Activated CD4-positive, alpha-beta memory T cell treated with anti-CD3 and anti-CD28 coated beads for 36 hours (primary cell): ENCODE measurements at regions not wholly inside any gene's neighbourhood (a gene's known extent, or its start where the extent isn't known, plus 50 kb on each side); places are given as distances from the start of the nearest gene placed in this dataset.

Source experiments
- CTCF ChIA-PET: fragments of 350-600 bp; sonication (Branson Sonifier 250); formaldehyde crosslinking; loops from one replicate; lab custom pipeline; 2021; ENCODE audit warnings: antibody characterized with exemption, inconsistent platforms; lab: Charles Lee
- POLR2A ChIA-PET: fragments of 350-600 bp; sonication (Branson Sonifier 250); formaldehyde crosslinking; loops from one replicate; lab custom pipeline; 2021; ENCODE audit warnings: antibody characterized with exemption; lab: Charles Lee
- DNase-seq: peaks from one replicate; pipeline ENCODE4 v3.0.0-alpha.2; 2020
- H3K27ac Mint-ChIP-seq: one replicate; pipeline ENCODE4 v1.8.0; 2021; ENCODE audit warnings: mixed read lengths
- H3K27me3 Mint-ChIP-seq: one replicate; pipeline ENCODE4 v1.8.0; 2021; ENCODE audit warnings: mixed read lengths
- H3K36me3 Mint-ChIP-seq: one replicate; pipeline ENCODE4 v1.8.0; 2021; ENCODE audit warnings: mixed read lengths
- H3K4me1 Mint-ChIP-seq: one replicate; pipeline ENCODE4 v1.8.0; 2021; ENCODE audit warnings: low read depth, mixed read lengths
- H3K4me3 Mint-ChIP-seq: one replicate; pipeline ENCODE4 v1.8.0; 2021; ENCODE audit warnings: mild to moderate bottlenecking, mixed read lengths
- H3K9me3 Mint-ChIP-seq: one replicate; pipeline ENCODE4 v1.8.0; 2021; ENCODE audit warnings: mixed read lengths
- intact Hi-C: fragments of 100-400 bp; cut with micrococcal nuclease; formaldehyde crosslinking; loops from one replicate; pipeline ENCODE4 v1.15.1; 2023

DNA sequence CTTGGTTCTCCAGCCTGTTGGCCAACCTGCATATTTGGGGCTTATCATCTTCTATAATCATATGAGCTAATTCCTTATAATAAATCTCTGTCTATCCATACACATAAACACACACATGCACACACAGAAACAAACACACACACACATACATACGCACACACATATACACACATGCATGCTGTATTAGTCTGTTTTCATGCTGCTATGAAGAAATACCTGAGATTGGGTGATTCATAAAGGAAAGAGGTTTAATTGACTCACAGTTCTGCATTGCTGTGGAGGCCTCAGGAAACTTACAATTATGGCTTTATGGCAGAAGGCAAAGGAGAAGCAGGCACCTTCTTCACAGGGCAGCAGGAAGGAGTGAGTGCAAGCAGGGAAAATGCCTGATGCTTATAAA lies 707.4 kb upstream of the CDH2 start:
- intact Hi-C loops: no loop called here
- Mint-ChIP-seq H3K4me1 (no peaks in the 10 kb centered on the region), H3K9me3 (peaks cover 20% of the 10 kb centered on the region), H3K27me3 (no peaks in the 10 kb centered on the region), H3K27ac (no peak overlapping the region), H3K4me3 (no peak overlapping the region), H3K36me3 (no peaks in the 10 kb centered on the region)
- ChIA-PET CTCF (no interaction called here), POLR2A (no interaction called here)
- no peak for DNase-seq

GRCh38 chr18:28880856-28881255 lies 703.9 kb upstream of the CDH2 start:
- no peak overlapping the region for H3K27ac Mint-ChIP-seq
- intact Hi-C loops: no loop called here
- no peaks in the 10 kb centered on the region for H3K4me1 Mint-ChIP-seq
- ChIA-PET POLR2A (no interaction called here), CTCF (no interaction called here)
- H3K9me3 Mint-ChIP-seq: peaks cover 16% of the 10 kb centered on the region
- no peaks in the 10 kb centered on the region for H3K27me3 Mint-ChIP-seq
- no peak for DNase-seq
- H3K4me3 Mint-ChIP-seq: no peak overlapping the region
- H3K36me3 Mint-ChIP-seq: no peaks in the 10 kb centered on the region

DNA sequence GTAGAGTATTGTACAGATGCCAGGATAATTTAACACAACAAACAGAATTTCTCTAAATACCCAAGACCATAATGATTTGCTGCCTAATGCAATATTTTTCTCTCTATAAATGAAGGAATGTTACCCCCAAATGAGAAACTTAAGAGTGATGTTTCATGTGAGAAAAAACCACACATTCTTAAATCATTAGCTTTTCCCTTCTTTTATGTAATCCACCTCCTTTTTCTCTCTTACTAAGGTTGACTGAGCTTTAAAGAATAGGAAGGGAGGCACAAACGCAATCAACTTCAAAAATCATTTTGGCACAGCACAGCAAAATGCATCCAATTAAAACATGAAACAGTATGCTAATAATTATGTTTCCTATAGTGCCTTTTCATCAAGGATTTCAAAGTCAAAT lies 698.1 kb upstream of the CDH2 start:
- no peaks in the 10 kb centered on the region for H3K27me3 Mint-ChIP-seq
- no peaks in the 10 kb centered on the region for H3K36me3 Mint-ChIP-seq
- intact Hi-C loops: no loop called here
- H3K27ac Mint-ChIP-seq: no peak overlapping the region
- no peak overlapping the region for H3K4me3 Mint-ChIP-seq
- no peaks in the 10 kb centered on the region for H3K4me1 Mint-ChIP-seq
- DNase-seq: no peak
- CTCF ChIA-PET: no interaction called here
- POLR2A ChIA-PET: no interaction called here
- peaks cover 26% of the 10 kb centered on the region for H3K9me3 Mint-ChIP-seq

DNA sequence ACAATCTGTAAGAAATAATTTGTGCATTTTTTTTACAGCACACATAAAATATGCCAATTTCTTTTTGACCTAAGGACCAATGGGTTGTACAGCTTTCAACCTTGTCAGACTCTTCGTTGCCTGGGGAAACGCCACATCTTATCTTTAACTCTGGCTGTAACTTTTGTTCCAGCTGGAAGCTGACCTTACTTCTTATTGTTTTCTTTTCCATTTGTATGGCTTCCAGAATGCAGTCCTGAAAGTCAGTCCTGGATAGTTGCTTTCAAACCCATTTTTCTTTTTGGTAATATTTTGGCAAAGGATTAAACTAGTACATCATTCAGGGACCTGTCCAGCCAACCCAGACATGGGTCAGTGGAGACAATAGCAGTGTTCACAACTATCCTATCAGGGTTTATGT lies 686.5 kb upstream of the CDH2 start:
- peaks cover 26% of the 10 kb centered on the region for H3K9me3 Mint-ChIP-seq
- H3K27me3 Mint-ChIP-seq: no peaks in the 10 kb centered on the region
- intact Hi-C loops: no loop called here
- ChIA-PET POLR2A (no interaction called here), CTCF (no interaction called here)
- H3K4me3 Mint-ChIP-seq: no peak overlapping the region
- no peak overlapping the region for H3K27ac Mint-ChIP-seq
- DNase-seq: no peak
- no peaks in the 10 kb centered on the region for H3K36me3 Mint-ChIP-seq
- no peaks in the 10 kb centered on the region for H3K4me1 Mint-ChIP-seq

DNA sequence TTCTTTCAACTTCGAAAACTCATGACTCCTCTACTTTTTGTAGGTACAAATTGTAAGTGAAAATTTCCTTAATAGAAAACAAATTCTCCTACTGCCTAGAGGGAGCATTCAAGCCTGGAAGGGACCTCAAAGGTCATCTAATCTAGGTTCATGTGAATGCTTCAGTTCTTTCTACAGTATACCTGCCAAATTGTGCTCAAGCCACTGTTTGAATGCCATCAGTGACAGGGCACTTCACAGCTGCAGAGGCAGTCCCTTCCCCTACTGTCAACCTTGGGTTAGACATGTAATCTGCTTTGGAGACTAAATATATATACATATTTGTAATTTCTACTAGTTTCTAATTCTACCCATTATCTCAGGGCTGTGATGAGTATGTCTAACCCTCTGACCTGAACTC lies 681.3 kb upstream of the CDH2 start:
- CTCF ChIA-PET: no interaction called here
- intact Hi-C loops: no loop called here

DNA sequence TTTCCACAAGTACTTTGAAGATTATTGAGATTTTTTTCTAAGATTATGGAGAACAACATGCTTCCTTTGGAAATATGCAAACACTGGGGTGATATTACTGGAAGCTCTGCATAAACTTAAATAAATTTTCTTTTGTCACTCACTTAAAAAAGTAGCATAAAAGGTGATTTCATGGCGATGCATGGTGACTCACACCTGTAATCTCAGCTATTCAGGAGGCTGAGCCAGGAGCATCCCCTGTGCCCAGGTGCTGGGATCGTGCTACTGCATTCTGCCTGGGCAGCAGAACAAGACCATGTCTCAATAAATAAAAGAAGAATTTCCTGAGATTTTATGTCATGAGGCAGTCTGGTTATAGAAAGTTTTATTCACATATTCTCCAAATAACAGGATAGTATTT lies 679.1 kb upstream of the CDH2 start:
- no peaks in the 10 kb centered on the region for H3K4me1 Mint-ChIP-seq
- CTCF ChIA-PET: no interaction called here
- DNase-seq: no peak
- H3K27me3 Mint-ChIP-seq: no peaks in the 10 kb centered on the region
- peaks cover 21% of the 10 kb centered on the region for H3K9me3 Mint-ChIP-seq
- no peak overlapping the region for H3K27ac Mint-ChIP-seq
- no peaks in the 10 kb centered on the region for H3K36me3 Mint-ChIP-seq
- H3K4me3 Mint-ChIP-seq: no peak overlapping the region
- intact Hi-C loops: no loop called here
- POLR2A ChIA-PET: no interaction called here

More for the DNA sequence above, 681.3 kb upstream of the CDH2 start:
- POLR2A ChIA-PET: no interaction called here
- Mint-ChIP-seq H3K36me3 (no peaks in the 10 kb centered on the region), H3K27ac (no peak overlapping the region), H3K27me3 (no peaks in the 10 kb centered on the region), H3K9me3 (peaks cover 17% of the 10 kb centered on the region), H3K4me3 (no peak overlapping the region), H3K4me1 (no peaks in the 10 kb centered on the region)
- no peak for DNase-seq

- Mint-ChIP-seq H3K27ac (no peak overlapping the region), H3K4me1 (no peaks in the 10 kb centered on the region)
- CTCF ChIA-PET: no interaction called here
Measured at GRCh38 chr18:28855524-28855923, 678.6 kb upstream of the CDH2 start.

DNA sequence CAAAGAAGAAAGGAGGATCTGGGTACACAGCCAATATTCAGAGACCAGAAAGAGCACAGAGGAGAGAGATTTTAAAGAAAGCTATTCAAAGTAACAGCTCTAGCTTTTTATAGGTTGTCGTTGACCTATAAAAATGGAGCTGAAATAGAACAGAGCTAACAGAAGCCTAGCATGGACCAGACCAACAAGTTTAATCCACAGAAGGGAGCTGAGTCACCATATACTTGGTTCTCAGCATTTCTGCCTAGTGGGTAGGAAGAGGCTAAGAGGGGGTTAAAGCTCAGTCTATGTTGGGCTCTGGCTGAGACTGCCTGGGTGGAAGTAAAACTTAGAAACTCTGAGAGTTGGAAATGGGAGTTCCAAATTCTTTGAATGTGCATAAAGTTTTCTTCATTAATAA lies 678.0 kb upstream of the CDH2 start:
- Mint-ChIP-seq H3K27ac (no peak overlapping the region), H3K4me1 (no peaks in the 10 kb centered on the region), H3K27me3 (no peaks in the 10 kb centered on the region), H3K4me3 (no peak overlapping the region), H3K9me3 (peaks cover 21% of the 10 kb centered on the region), H3K36me3 (no peaks in the 10 kb centered on the region)
- POLR2A ChIA-PET: no interaction called here
- CTCF ChIA-PET: no interaction called here
- intact Hi-C loops: no loop called here
- no peak for DNase-seq

More at GRCh38 chr18:28855524-28855923, 678.6 kb upstream of the CDH2 start:
- peaks cover 21% of the 10 kb centered on the region for H3K9me3 Mint-ChIP-seq
- no peak for DNase-seq
- no peaks in the 10 kb centered on the region for H3K36me3 Mint-ChIP-seq
- POLR2A ChIA-PET: no interaction called here
- H3K4me3 Mint-ChIP-seq: no peak overlapping the region
- intact Hi-C loops: no loop called here
- no peaks in the 10 kb centered on the region for H3K27me3 Mint-ChIP-seq

- no peaks in the 10 kb centered on the region for H3K4me1 Mint-ChIP-seq
- ChIA-PET POLR2A (no interaction called here), CTCF (no interaction called here)
- H3K27me3 Mint-ChIP-seq: no peaks in the 10 kb centered on the region
- no peak for DNase-seq
- H3K9me3 Mint-ChIP-seq: peaks cover 33% of the 10 kb centered on the region
- no peak overlapping the region for H3K4me3 Mint-ChIP-seq
- no peak overlapping the region for H3K27ac Mint-ChIP-seq
- intact Hi-C loops: no loop called here
- no peaks in the 10 kb centered on the region for H3K36me3 Mint-ChIP-seq
Measured at GRCh38 chr18:28846958-28847357, 670.0 kb upstream of the CDH2 start.

GRCh38 chr18:28837100-28837499 lies 660.2 kb upstream of the CDH2 start:
- no peaks in the 10 kb centered on the region for H3K4me1 Mint-ChIP-seq
- DNase-seq: no peak
- ChIA-PET CTCF (no interaction called here), POLR2A (no interaction called here)
- H3K4me3 Mint-ChIP-seq: no peak overlapping the region
- H3K27ac Mint-ChIP-seq: no peak overlapping the region
- H3K9me3 Mint-ChIP-seq: peaks cover 28% of the 10 kb centered on the region
- H3K27me3 Mint-ChIP-seq: no peaks in the 10 kb centered on the region
- no peaks in the 10 kb centered on the region for H3K36me3 Mint-ChIP-seq
- intact Hi-C loops: no loop called here

DNA sequence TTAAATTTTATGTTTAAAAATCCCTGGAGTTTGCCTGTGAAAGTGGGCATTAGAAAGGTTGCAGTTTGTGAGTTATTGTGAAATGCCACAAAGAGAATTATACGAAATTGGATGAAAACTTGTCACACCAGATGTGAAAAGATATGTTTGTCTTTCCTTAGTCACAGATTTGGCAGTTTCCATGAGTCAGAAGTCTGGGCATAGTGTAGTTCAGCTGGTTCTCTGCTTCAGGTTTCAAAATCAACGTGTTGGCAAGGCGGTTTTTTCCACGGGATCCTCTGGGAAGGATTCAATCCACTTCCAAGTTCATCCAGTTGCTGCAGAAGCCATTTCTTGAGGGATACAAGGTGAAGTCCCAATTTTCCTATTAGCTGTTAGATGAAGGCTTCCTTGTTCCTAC lies 658.0 kb upstream of the CDH2 start:
- CTCF ChIA-PET: no interaction called here
- Mint-ChIP-seq H3K36me3 (no peaks in the 10 kb centered on the region), H3K4me1 (no peaks in the 10 kb centered on the region), H3K27me3 (no peaks in the 10 kb centered on the region), H3K4me3 (no peak overlapping the region), H3K9me3 (peaks cover 30% of the 10 kb centered on the region), H3K27ac (no peak overlapping the region)
- DNase-seq: no peak
- intact Hi-C loops: no loop called here
- POLR2A ChIA-PET: no interaction called here

- CTCF ChIA-PET: no interaction called here
- Mint-ChIP-seq H3K27me3 (no peaks in the 10 kb centered on the region), H3K9me3 (peaks cover 28% of the 10 kb centered on the region), H3K36me3 (no peaks in the 10 kb centered on the region), H3K4me1 (no peaks in the 10 kb centered on the region), H3K27ac (no peak overlapping the region), H3K4me3 (no peak overlapping the region)
- POLR2A ChIA-PET: no interaction called here
- DNase-seq: no peak
- intact Hi-C loops: no loop called here
Measured at GRCh38 chr18:28831908-28832307, 655.0 kb upstream of the CDH2 start.

DNA sequence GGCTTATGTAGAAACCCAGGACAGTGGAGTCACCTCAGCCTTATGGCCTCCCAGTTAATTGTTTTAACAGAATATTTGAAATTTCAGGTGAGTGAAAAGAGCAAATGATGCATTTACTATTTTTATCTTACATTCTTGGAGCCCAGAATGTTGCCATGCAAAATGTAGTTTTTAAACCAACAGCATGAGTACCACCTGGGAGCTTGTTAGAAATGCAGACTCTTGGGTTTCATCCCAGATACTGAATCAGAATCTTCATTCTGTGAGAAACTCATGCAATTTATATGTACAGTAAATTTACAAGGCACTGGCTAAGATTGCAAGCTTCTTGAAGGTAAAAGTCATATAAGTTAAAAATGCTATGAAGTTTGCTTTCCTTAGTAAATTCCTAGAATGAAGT lies 654.5 kb upstream of the CDH2 start:
- intact Hi-C loops: no loop called here
- Mint-ChIP-seq H3K4me3 (no peak overlapping the region), H3K36me3 (no peaks in the 10 kb centered on the region), H3K27me3 (no peaks in the 10 kb centered on the region), H3K4me1 (no peaks in the 10 kb centered on the region), H3K9me3 (peaks cover 28% of the 10 kb centered on the region), H3K27ac (no peak overlapping the region)
- ChIA-PET POLR2A (no interaction called here), CTCF (no interaction called here)
- DNase-seq: no peak

- Mint-ChIP-seq H3K4me1 (no peaks in the 10 kb centered on the region), H3K27me3 (no peaks in the 10 kb centered on the region), H3K36me3 (no peaks in the 10 kb centered on the region), H3K4me3 (no peak overlapping the region), H3K27ac (no peak overlapping the region), H3K9me3 (peaks cover 42% of the 10 kb centered on the region)
- CTCF ChIA-PET: no interaction called here
- DNase-seq: no peak
- intact Hi-C loops: no loop called here
- POLR2A ChIA-PET: no interaction called here
Measured at GRCh38 chr18:28826107-28826506, 649.2 kb upstream of the CDH2 start.
